VCaP (cell line): ENCODE measurements at regions not wholly inside any gene's neighbourhood (a gene's known extent, or its start where the extent isn't known, plus 50 kb on each side); places are given as distances from the start of the nearest gene placed in this dataset.

Source experiments
- H3K27ac ChIP-seq: fragments of 450-650 bp; 2 replicates; pipeline ENCODE4 v1.5.1; 2017
- TF ChIP-seq, protein P1 (sequence below): fragments of 450-650 bp; conservative IDR thresholded peaks from 2 replicates; pipeline ENCODE4 v1.5.1; 2017; ENCODE audit warnings: mild to moderate bottlenecking, moderate library complexity

DNA sequence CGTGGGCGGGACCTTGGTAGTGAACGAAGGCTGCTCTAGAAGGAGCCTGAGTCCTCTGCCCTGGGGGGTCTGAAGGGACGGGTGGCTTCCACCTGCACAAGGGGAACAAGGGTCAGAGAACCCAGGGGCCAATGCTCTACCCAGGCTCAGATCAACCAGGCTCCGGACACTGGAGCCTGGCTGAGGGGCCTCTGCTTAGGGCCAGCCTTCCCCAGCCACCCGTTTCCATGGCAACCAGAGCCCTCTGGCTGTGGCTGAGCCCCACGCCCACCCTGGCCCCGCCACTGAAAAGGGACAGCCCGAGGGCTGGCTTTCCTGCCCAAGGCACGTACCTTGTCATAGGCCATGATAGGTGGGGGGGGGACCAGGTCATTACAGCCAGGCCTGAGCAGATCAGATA, 724.6 kb downstream of the PTPRU start:
- H3K27ac ChIP-seq: no peak overlapping the region
- TF ChIP-seq, protein P1, sequence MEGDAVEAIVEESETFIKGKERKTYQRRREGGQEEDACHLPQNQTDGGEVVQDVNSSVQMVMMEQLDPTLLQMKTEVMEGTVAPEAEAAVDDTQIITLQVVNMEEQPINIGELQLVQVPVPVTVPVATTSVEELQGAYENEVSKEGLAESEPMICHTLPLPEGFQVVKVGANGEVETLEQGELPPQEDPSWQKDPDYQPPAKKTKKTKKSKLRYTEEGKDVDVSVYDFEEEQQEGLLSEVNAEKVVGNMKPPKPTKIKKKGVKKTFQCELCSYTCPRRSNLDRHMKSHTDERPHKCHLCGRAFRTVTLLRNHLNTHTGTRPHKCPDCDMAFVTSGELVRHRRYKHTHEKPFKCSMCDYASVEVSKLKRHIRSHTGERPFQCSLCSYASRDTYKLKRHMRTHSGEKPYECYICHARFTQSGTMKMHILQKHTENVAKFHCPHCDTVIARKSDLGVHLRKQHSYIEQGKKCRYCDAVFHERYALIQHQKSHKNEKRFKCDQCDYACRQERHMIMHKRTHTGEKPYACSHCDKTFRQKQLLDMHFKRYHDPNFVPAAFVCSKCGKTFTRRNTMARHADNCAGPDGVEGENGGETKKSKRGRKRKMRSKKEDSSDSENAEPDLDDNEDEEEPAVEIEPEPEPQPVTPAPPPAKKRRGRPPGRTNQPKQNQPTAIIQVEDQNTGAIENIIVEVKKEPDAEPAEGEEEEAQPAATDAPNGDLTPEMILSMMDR: no peak

DNA sequence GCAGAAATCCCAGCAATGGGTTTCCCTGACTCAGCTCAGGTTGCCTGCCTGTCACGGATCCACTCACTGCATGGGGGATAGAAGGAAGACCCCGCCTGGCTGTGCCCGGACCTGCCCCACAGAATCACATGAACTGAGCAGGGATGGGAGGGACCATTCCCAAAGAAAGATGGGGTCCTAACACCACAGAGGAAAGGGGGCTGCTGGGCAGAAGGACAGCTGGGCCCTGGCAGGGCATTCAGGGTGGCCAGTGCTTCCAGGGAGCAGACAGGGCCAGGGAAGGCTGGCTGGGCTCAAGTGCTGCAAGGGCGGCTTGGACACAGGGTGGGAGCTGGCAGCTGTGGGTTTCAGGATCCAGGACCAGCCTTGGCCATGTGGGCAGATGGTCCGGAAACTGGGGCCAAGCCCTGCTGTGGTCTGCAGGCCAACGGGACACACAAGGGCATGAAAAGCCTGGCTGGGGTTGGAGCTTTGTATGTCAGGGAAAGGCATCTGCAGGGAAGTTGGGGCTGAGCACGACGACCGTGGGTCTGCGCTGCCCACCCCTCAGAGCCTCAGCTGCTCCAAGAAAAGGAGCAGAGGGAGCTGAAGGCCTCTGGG, 723.9 kb downstream of the PTPRU start:
- TF ChIP-seq, protein P1: no peak
- H3K27ac ChIP-seq: no peak overlapping the region

DNA sequence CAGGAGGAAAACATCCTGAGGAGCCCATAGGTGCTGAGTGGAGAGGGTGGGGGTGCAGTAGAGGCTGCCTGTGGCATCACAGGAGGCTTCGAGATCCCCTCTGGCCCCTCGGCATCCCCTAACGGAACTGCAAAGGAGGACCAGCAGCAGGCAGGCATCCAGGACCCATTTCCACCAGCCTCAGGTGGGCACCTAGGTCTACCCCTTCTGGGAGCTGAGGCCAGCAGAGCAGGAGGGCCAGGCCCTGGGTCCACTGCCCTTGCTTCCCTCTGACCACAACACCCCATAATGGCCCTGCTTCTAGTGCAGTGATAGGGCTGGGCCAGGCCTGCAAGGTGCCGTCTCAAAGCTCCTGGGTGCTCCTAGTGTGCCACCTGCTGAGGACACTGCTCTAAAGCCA, 723.0 kb downstream of the PTPRU start:
- TF ChIP-seq, protein P1: no peak
- H3K27ac ChIP-seq: no peak overlapping the region

DNA sequence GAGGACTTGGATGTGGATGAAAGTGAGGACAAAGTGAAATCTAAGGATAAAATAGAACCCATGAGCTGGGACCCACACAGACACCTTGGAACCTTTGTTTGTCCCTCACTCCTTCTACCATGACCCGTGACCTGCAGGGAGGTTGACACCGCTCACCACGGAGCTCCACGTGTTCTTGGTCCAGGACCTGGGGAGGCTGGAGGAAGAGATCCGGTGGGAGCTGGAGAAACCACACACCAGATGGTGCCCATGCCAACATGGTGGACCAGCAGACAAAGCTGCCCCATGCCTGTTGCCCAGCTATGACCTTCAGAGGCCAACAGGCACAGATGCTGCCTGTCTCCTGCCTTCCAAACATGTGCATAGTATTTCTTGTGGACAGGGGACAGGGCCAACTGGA, 721.9 kb downstream of the PTPRU start:
- no peak overlapping the region for H3K27ac ChIP-seq
- TF ChIP-seq, protein P1: no peak

DNA sequence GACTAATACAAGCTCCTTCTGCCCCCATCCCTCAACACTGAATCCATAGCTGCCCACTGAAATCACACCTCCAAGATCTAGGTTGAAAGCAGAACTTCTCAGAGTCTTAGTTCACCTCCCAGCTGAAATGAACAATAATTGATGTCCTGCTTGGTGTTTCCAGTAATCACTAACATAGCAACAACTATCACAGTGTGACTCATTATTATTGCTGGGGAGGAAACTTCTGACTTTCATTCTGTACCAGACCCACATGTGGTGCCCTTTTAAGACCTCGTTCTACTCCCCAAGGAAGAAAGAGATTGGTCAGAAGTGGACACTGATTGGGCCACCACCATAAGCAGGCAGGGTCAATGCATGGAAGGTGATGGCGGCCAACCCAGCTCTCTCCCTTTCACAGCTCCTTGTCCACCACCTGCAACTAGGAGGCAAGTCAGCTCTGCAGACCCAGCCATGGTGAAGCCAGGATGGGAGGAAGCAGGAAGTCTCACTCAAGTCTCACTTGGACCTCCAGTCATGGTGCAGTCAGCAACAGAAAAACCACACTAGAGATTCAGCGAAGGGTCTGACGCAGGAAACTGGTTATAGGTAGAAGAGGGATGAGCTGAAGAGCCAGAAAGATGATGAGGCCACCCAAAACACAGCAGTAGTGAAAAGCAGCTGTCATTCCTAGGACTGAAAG, 720.2 kb downstream of the PTPRU start:
- no peak overlapping the region for H3K27ac ChIP-seq
- TF ChIP-seq, protein P1: no peak

DNA sequence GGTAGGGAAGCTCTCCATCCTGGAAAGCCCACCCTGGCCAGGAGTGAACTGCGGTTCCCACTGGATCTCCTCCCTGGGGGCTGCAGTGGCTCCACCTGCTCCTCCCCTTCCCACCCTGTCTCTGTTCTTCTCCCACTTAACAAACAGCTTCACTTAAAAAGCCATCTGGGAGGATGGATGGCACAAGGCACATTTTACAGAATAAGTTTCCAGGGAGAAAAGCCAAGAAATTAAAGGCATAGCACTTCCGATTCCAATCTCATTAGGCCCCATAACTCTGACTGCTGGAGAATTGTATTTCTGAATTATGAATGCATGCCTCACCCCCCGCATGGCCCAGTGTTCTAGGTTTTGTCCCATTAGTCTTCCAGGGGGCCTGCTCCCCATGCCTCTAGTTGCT, 718.3 kb downstream of the PTPRU start:
- no peak overlapping the region for H3K27ac ChIP-seq
- TF ChIP-seq, protein P1: no peak

DNA sequence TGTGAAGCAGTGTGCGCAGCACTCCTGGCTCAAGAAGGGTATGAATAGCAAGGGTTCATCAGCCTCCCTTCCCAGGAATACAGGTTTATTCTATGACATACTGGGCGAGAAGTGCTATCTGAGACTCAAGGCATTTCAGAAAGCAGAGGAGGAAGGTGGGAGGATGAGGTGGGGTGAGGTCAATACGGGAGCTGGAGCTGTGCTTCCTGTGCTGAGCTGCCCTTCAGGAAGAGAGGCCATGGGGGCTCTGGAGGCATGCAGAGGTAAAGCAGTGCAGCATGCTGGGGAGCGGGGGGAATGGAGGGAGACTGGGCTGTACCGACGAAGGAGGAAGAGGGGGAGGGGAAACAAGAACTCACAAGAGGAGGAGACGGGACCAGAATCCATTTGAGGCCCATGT, 717.6 kb downstream of the PTPRU start:
- no peak overlapping the region for H3K27ac ChIP-seq
- TF ChIP-seq, protein P1: no peak
